Posterior vena cava (tissue), 2 donors: ENCODE measurements at regions not wholly inside any gene's neighbourhood (a gene's known extent, or its start where the extent isn't known, plus 50 kb on each side); places are given as distances from the start of the nearest gene placed in this dataset.
A peak's percentile ranks its signal among the peaks of the same experiment; 100 is the strongest.
"Not testable (repeated sequence)": the region's sequence is repeated elsewhere in the genome, so short reads cannot be mapped to it uniquely, and the experiment has no call there.

Source experiments
- DNase-seq: peaks from one replicate; pipeline ENCODE4 v3.0.0-alpha.2; 2020; ENCODE audit warnings: low spot score
- intact Hi-C, 2 donors: fragments of 100-400 bp; cut with DNase I; formaldehyde crosslinking; loops; one replicate each; pipeline versions ENCODE4 v1.14.1 to v1.14.2; 2022 to 2023
- donor health status: DM: yes; HTN: yes; CAD: no.
- donor health status: DM: yes; HTN: yes; CAD: no.

GRCh38 chr9:7507026-7507425, 292.6 kb downstream of the DMAC1 start:
- intact Hi-C loops, result no loop called here
- no peak for DNase-seq

- no peak for DNase-seq
- intact Hi-C loops, result no loop called here
These were observed 299.1 kb downstream of the DMAC1 start for GRCh38 chr9:7500521-7500920.

- intact Hi-C loops, result no loop called here
- no peak for DNase-seq
These were observed 307.9 kb downstream of the DMAC1 start for GRCh38 chr9:7491641-7492040.

GRCh38 chr9:7490317-7491108, 309.1 kb downstream of the DMAC1 start:
- no peak for DNase-seq
- intact Hi-C loops, result no loop called here

GRCh38 chr9:7489036-7489435, 310.5 kb downstream of the DMAC1 start:
- intact Hi-C loops, result no loop called here
- DNase-seq, result no peak

- intact Hi-C loops, result not testable (repeated sequence)
These were observed 315.6 kb downstream of the DMAC1 start for GRCh38 chr9:7484014-7484413.

GRCh38 chr9:7481570-7481969, 318.0 kb downstream of the DMAC1 start:
- no peak for DNase-seq
- intact Hi-C loops, result no loop called here

More at GRCh38 chr9:7484014-7484413, 315.6 kb downstream of the DMAC1 start:
- not testable (repeated sequence) for DNase-seq

- no peak for DNase-seq
- intact Hi-C loops, result no loop called here
These were observed 320.3 kb downstream of the DMAC1 start for GRCh38 chr9:7479300-7479699.

- no peak for DNase-seq
- intact Hi-C loops, result no loop called here
These were observed 320.9 kb downstream of the DMAC1 start for GRCh38 chr9:7478646-7479045.

GRCh38 chr9:7467186-7467585, 332.4 kb downstream of the DMAC1 start:
- intact Hi-C loops, result no loop called here

GRCh38 chr9:7461791-7462190, 337.8 kb downstream of the DMAC1 start:
- intact Hi-C loops, result no loop called here
- no peak for DNase-seq

More at GRCh38 chr9:7467186-7467585, 332.4 kb downstream of the DMAC1 start:
- no peak for DNase-seq

- DNase-seq, result no peak
- intact Hi-C loops, result no loop called here
These were observed 342.6 kb downstream of the DMAC1 start for GRCh38 chr9:7456793-7457530.

GRCh38 chr9:7456377-7456776, 343.2 kb downstream of the DMAC1 start:
- no peak for DNase-seq
- intact Hi-C loops, result no loop called here

- intact Hi-C loops, result no loop called here
- DNase-seq, result peak; percentile 56
These were observed 345.0 kb downstream of the DMAC1 start for GRCh38 chr9:7454624-7455023.

GRCh38 chr9:7452378-7452777, 347.2 kb downstream of the DMAC1 start:
- intact Hi-C loops, result no loop called here
- no peak for DNase-seq

GRCh38 chr9:7451062-7451461, 348.5 kb downstream of the DMAC1 start:
- intact Hi-C loops, result no loop called here

GRCh38 chr9:7443541-7443940, 356.0 kb downstream of the DMAC1 start:
- DNase-seq, result no peak
- intact Hi-C loops, result no loop called here

More at GRCh38 chr9:7451062-7451461, 348.5 kb downstream of the DMAC1 start:
- DNase-seq, result no peak

GRCh38 chr9:7439355-7439995, 360.1 kb downstream of the DMAC1 start:
- DNase-seq, result no peak
- intact Hi-C loops, result no loop called here

- intact Hi-C loops, result no loop called here
- no peak for DNase-seq
These were observed 362.8 kb downstream of the DMAC1 start for GRCh38 chr9:7436754-7437153.
